HG03103 (cell line): ENCODE measurements at regions not wholly inside any gene's neighbourhood (a gene's known extent, or its start where the extent isn't known, plus 50 kb on each side); places are given as distances from the start of the nearest gene placed in this dataset.
"Not testable (repeated sequence)": the region's sequence is repeated elsewhere in the genome, so short reads cannot be mapped to it uniquely, and the experiment has no call there.

Experiments used
- ATAC-seq: cut with Tn5 transposase; IDR thresholded peaks from one replicate; pipeline ENCODE4 v1.9.1; 2021; ENCODE audit warnings: low read depth; ENCODE audit not compliant: unreplicated experiment

GRCh38 chr12:87439990-87440827 is 589.0 kb downstream of the C12orf50 start:
- no peak for ATAC-seq

GRCh38 chr12:87430444-87430843 is 598.8 kb downstream of the C12orf50 start:
- no peak for ATAC-seq

- ATAC-seq, result no peak
These were observed 600.4 kb downstream of the C12orf50 start for GRCh38 chr12:87428701-87429277.

GRCh38 chr12:87427770-87428169 is 601.4 kb downstream of the C12orf50 start:
- ATAC-seq, result no peak

- ATAC-seq, result no peak
These were observed 603.2 kb downstream of the C12orf50 start for GRCh38 chr12:87425942-87426554.

- ATAC-seq, result not testable (repeated sequence)
These were observed 608.0 kb downstream of the C12orf50 start for GRCh38 chr12:87421233-87421632.

- no peak for ATAC-seq
These were observed 615.4 kb downstream of the C12orf50 start for GRCh38 chr12:87413784-87414183.

- no peak for ATAC-seq
These were observed 622.3 kb downstream of the C12orf50 start for GRCh38 chr12:87406926-87407325.

GRCh38 chr12:87405918-87406317 is 623.3 kb downstream of the C12orf50 start:
- ATAC-seq, result no peak

- not testable (repeated sequence) for ATAC-seq
These were observed 635.0 kb downstream of the C12orf50 start for GRCh38 chr12:87394168-87394567.

- no peak for ATAC-seq
These were observed 640.8 kb downstream of the C12orf50 start for GRCh38 chr12:87388376-87388775.

- ATAC-seq, result no peak
These were observed 643.9 kb downstream of the C12orf50 start for GRCh38 chr12:87385322-87385721.

- no peak for ATAC-seq
These were observed 645.0 kb downstream of the C12orf50 start for GRCh38 chr12:87384226-87384625.

- no peak for ATAC-seq
These were observed 645.5 kb downstream of the C12orf50 start for GRCh38 chr12:87383680-87384079.

GRCh38 chr12:87382959-87383566 is 646.1 kb downstream of the C12orf50 start:
- ATAC-seq, result no peak

- no peak for ATAC-seq
These were observed 646.8 kb downstream of the C12orf50 start for GRCh38 chr12:87382436-87382835.

- no peak for ATAC-seq
These were observed 647.5 kb downstream of the C12orf50 start for GRCh38 chr12:87381742-87382141.

GRCh38 chr12:87378526-87378925 is 650.7 kb downstream of the C12orf50 start:
- ATAC-seq, result no peak

GRCh38 chr12:87376722-87377121 is 652.5 kb downstream of the C12orf50 start:
- ATAC-seq, result no peak

GRCh38 chr12:87369161-87369560 is 660.0 kb downstream of the C12orf50 start:
- no peak for ATAC-seq

GRCh38 chr12:87368259-87368658 is 660.9 kb downstream of the C12orf50 start:
- ATAC-seq, result no peak
